ENCODE measurements at regions not wholly inside any gene's neighbourhood (a gene's known extent, or its start where the extent isn't known, plus 50 kb on each side); places are given as distances from the start of the nearest gene placed in this dataset.

GRCh38 chr2:133710613-133711012, 142.3 kb upstream of the NCKAP5 start:
- H3K27ac ChIP-seq, result no peak overlapping the region
- no peak for TF ChIP-seq ZFX (IDR thresholded peaks at IDR 0.05; ENCODE audit: borderline replicate concordance)

- no peak overlapping the region for H3K27ac ChIP-seq
Measured at GRCh38 chr2:133711201-133711600, 142.9 kb upstream of the NCKAP5 start.

GRCh38 chr2:133711806-133712205, 143.5 kb upstream of the NCKAP5 start:
- H3K27ac ChIP-seq, result no peak overlapping the region

More at GRCh38 chr2:133711201-133711600, 142.9 kb upstream of the NCKAP5 start:
- no peak for TF ChIP-seq ZFX (IDR thresholded peaks at IDR 0.05; ENCODE audit: borderline replicate concordance)
- no peak for TF ChIP-seq CTCF (IDR thresholded peaks at IDR 0.05)

GRCh38 chr2:133712369-133712768, 144.1 kb upstream of the NCKAP5 start:
- no peak for TF ChIP-seq ZFX (IDR thresholded peaks at IDR 0.05; ENCODE audit: borderline replicate concordance)
- TF ChIP-seq CTCF (IDR thresholded peaks at IDR 0.05), result no peak
- H3K27ac ChIP-seq, result no peak overlapping the region

More at GRCh38 chr2:133711806-133712205, 143.5 kb upstream of the NCKAP5 start:
- TF ChIP-seq CTCF (IDR thresholded peaks at IDR 0.05) (no peak), ZFX (IDR thresholded peaks at IDR 0.05; ENCODE audit: borderline replicate concordance) (no peak)

- H3K27ac ChIP-seq, result no peak overlapping the region
- no peak for TF ChIP-seq CTCF (IDR thresholded peaks at IDR 0.05)
- TF ChIP-seq ZFX (IDR thresholded peaks at IDR 0.05; ENCODE audit: borderline replicate concordance), result no peak
Measured at GRCh38 chr2:133713049-133713580, 144.9 kb upstream of the NCKAP5 start.

GRCh38 chr2:133716166-133716565, 147.9 kb upstream of the NCKAP5 start:
- TF ChIP-seq CTCF (IDR thresholded peaks at IDR 0.05), result no peak
- TF ChIP-seq ZFX (IDR thresholded peaks at IDR 0.05; ENCODE audit: borderline replicate concordance), result no peak
- H3K27ac ChIP-seq, result no peak overlapping the region

GRCh38 chr2:133717497-133717896, 149.2 kb upstream of the NCKAP5 start:
- no peak overlapping the region for H3K27ac ChIP-seq

More at GRCh38 chr2:133717497-133717896, 149.2 kb upstream of the NCKAP5 start:
- no peak for TF ChIP-seq CTCF (IDR thresholded peaks at IDR 0.05)
- no peak for TF ChIP-seq ZFX (IDR thresholded peaks at IDR 0.05; ENCODE audit: borderline replicate concordance)

Measured in 22Rv1 (cell line).